ENCODE measurements at regions not wholly inside any gene's neighbourhood (a gene's known extent, or its start where the extent isn't known, plus 50 kb on each side); places are given as distances from the start of the nearest gene placed in this dataset.
A peak's percentile ranks its signal among the peaks of the same experiment; 100 is the strongest.

GRCh38 chr18:73766910-73767515 lies 380.6 kb downstream of the FBXO15 start:
- peak overlapping the region; percentile 19 for H3K4me3 ChIP-seq (ENCODE audit: low read length)
- DNase-seq (ENCODE audit: low read depth, low spot score) = peak; percentile 96

GRCh38 chr18:73758446-73758845 lies 389.2 kb downstream of the FBXO15 start:
- H3K4me3 ChIP-seq (ENCODE audit: low read length) = no peak overlapping the region
- DNase-seq (ENCODE audit: low read depth, low spot score) = no peak

- DNase-seq (ENCODE audit: low read depth, low spot score) = no peak
- H3K4me3 ChIP-seq (ENCODE audit: low read length) = no peak overlapping the region
Observed at GRCh38 chr18:73756256-73757091, 391.2 kb downstream of the FBXO15 start.

GRCh38 chr18:73752965-73753364 lies 394.7 kb downstream of the FBXO15 start:
- no peak overlapping the region for H3K4me3 ChIP-seq (ENCODE audit: low read length)
- DNase-seq (ENCODE audit: low read depth, low spot score) = no peak

DNA sequence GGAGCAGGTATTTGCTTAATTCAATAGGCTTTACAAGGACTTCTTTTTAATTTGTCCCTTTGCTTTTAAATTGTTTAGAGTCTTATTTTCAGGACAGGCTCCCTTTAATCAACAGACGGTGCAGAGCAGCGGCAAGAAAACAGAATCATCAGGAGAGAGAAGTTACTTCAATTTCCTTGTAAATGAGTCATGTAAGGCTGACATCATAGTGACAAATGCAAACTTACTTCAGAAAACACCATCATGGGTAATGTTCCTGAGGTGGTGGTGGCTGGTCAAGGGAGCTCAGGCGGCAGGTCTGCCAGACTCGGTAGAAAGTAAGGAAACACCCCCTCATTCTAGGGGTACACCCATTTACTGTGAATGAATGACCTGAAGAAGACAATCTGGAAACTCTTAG lies 395.1 kb downstream of the FBXO15 start:
- H3K4me3 ChIP-seq (ENCODE audit: low read length) = no peak overlapping the region
- no peak for DNase-seq (ENCODE audit: low read depth, low spot score)

- H3K4me3 ChIP-seq (ENCODE audit: low read length) = no peak overlapping the region
- no peak for DNase-seq (ENCODE audit: low read depth, low spot score)
Observed at GRCh38 chr18:73750052-73750451, 397.6 kb downstream of the FBXO15 start.

DNA sequence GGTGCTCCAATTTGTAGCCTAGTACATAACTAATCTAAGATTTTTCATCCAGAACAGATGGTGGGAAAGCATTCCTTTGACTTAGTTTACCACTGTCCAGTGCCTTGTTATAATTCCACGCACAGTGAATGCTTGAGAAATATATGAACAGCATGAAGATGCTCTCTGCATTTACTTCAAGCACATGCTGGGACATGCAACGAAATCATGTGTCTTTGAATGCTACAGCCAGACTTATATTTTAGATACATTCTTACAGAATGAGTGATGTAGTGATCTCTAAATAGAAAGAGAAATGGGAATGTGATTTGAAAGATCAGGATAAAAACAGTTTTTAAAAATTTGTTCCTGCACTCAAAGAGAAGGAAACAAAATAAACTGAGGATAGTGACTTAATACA lies 398.3 kb downstream of the FBXO15 start:
- DNase-seq (ENCODE audit: low read depth, low spot score) = no peak
- H3K4me3 ChIP-seq (ENCODE audit: low read length) = no peak overlapping the region

GRCh38 chr18:73748731-73749130 lies 398.9 kb downstream of the FBXO15 start:
- no peak for DNase-seq (ENCODE audit: low read depth, low spot score)
- no peak overlapping the region for H3K4me3 ChIP-seq (ENCODE audit: low read length)

DNA sequence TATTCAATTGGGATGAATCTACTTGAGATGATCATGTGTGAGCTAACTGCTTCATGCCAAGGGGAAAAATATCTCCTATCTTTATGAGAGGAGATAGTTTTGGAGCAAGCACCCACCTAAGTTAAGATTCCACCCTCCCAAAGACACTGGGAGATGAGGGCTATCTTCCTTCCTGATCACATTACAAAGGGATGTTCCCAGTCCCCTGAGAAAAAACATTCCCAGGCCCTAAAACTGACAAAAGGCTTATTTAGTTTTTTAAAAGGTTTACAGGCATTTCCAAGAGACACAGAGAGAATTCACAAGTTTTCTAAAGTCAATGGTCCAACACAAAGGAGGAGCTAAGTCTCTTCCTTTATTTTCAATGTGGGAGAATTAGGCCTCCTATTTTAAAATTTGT lies 401.5 kb downstream of the FBXO15 start:
- no peak for DNase-seq (ENCODE audit: low read depth, low spot score)
- H3K4me3 ChIP-seq (ENCODE audit: low read length) = no peak overlapping the region

GRCh38 chr18:73742957-73743356 lies 404.7 kb downstream of the FBXO15 start:
- no peak overlapping the region for H3K4me3 ChIP-seq (ENCODE audit: low read length)
- DNase-seq (ENCODE audit: low read depth, low spot score) = peak; percentile 45

GRCh38 chr18:73741946-73742345 lies 405.7 kb downstream of the FBXO15 start:
- H3K4me3 ChIP-seq (ENCODE audit: low read length) = no peak overlapping the region
- DNase-seq (ENCODE audit: low read depth, low spot score) = no peak

- H3K4me3 ChIP-seq (ENCODE audit: low read length) = no peak overlapping the region
- DNase-seq (ENCODE audit: low read depth, low spot score) = peak; percentile 23
Observed at GRCh38 chr18:73739098-73739497, 408.5 kb downstream of the FBXO15 start.

- DNase-seq (ENCODE audit: low read depth, low spot score) = no peak
- no peak overlapping the region for H3K4me3 ChIP-seq (ENCODE audit: low read length)
Observed at GRCh38 chr18:73737990-73738389, 409.6 kb downstream of the FBXO15 start.

GRCh38 chr18:73735836-73736235 lies 411.8 kb downstream of the FBXO15 start:
- no peak overlapping the region for H3K4me3 ChIP-seq (ENCODE audit: low read length)
- no peak for DNase-seq (ENCODE audit: low read depth, low spot score)

DNA sequence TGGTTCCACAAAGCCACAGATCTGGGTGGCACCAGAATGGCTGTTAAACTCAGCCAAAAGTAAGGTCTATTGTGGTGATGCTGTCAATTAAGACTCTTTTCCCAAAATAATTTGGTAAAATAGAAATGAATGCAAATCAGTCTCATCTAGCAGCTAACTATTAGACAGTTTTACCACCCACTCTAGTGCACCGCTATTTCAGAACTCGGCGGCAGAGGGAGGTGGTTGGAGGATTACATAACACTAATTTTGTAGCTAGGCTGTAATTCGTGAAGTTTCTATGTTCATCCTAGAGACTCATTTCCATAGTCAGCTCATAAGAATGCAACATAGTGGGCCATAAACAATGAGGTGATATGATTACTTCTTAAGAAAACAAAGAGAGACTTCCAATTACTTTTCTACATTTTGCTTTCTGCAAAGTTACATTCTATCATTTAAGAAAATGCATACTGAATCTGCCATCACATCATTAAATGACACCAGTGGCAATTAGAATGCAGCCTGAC lies 413.8 kb downstream of the FBXO15 start:
- DNase-seq (ENCODE audit: low read depth, low spot score) = no peak

DNA sequence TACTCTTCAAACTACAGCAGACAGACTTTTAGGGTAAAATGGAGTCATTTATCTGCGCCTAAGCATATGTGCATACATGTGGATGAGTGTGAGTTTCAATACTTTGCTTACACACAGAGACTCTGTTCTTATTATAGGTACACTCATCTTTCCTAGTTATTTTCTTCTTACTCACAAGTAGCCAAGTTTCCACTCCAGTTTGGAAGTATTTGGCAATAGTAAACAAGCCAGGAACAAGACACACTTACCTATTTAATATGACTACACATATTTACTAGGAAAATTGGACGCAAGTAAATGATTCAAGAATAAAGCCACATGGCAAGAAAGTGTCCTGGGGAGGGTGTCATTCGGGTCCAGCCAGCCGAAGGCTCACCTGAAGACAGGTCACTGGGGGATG lies 414.3 kb downstream of the FBXO15 start:
- no peak overlapping the region for H3K4me3 ChIP-seq (ENCODE audit: low read length)
- no peak for DNase-seq (ENCODE audit: low read depth, low spot score)

More for the DNA sequence above, 413.8 kb downstream of the FBXO15 start:
- H3K4me3 ChIP-seq (ENCODE audit: low read length) = no peak overlapping the region

DNA sequence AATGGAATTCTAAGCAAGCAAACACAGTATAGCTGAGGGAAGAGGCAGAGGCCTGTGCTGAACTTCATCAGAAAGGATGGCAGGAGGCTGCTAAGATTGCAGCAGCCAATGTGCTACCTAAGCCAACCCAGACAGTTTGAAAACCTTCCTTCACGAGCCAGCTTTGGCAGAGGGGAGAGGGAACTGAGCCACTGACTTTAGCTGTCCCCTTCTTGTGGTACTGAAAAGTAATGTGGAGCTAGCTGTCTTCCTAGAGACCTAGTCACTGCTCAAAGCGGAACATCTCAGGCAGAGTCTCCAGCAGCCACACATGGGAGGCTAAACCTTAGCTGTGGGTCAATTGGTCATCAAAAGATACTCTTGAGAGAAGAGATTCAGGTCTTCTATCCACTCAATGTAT lies 419.0 kb downstream of the FBXO15 start:
- H3K4me3 ChIP-seq (ENCODE audit: low read length) = no peak overlapping the region
- DNase-seq (ENCODE audit: low read depth, low spot score) = no peak

DNA sequence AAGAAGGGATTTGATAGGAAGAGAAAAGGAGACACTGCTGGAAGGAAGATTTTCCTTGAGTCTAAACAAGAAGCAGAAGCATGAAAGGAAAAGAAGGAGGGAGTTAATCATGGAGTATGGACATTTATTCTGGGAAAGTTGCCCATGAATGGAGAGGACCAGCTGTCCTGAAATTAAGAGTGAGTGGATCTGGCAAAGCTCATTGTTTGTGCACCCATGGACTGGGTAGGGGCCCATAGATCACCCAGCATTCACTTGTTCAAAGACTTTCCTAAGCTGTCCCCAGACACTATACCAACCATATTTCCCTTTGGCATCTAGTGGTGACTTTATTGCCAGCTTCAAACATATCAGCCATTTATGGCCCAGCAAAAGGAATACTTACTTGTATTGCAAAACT lies 422.7 kb downstream of the FBXO15 start:
- no peak for DNase-seq (ENCODE audit: low read depth, low spot score)
- no peak overlapping the region for H3K4me3 ChIP-seq (ENCODE audit: low read length)

GRCh38 chr18:73719611-73720010 lies 428.0 kb downstream of the FBXO15 start:
- no peak overlapping the region for H3K4me3 ChIP-seq (ENCODE audit: low read length)
- DNase-seq (ENCODE audit: low read depth, low spot score) = no peak

DNA sequence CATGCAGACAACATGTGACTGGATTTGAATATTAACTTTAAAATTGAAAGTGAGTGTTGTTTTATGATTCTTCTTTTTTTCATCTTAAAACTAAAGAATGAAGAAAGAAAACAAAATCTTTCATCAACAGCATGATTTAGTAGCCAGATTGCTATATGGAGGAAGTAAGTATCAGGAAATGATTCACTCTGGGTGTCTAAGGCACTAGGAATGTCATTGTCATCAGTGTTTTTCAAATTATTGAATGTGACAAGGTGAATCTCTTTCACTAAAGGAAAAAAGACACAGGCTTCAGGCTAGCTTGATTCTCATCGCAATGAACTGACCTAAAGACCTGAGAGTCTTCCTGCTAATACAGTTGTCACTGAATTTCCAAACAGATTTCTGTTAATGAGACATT lies 430.1 kb downstream of the FBXO15 start:
- no peak for DNase-seq (ENCODE audit: low read depth, low spot score)
- no peak overlapping the region for H3K4me3 ChIP-seq (ENCODE audit: low read length)

All from Jurkat, Clone E6-1 (cell line).